ENCODE measurements at regions not wholly inside any gene's neighbourhood (a gene's known extent, or its start where the extent isn't known, plus 50 kb on each side); places are given as distances from the start of the nearest gene placed in this dataset.

DNA sequence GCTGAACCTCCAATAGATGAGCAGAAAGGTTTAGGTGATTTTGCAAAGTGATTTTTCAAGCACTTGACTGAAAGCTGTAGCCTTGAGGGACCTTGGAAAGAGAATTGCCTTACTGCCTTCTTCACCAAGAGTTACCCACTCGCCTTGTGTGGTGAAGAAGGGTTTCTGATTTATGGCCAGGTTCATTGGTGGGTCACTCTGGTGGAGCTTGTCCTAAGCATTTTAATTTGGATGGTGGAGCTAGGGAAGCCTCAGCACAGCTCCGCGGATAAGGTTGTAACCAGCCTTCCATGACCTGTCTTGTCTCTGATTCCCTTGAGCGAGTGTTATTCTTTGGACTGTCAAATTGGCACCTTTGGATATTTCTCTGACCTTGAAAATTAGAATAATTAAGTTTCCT is 226.4 kb downstream of the FAT3 start:
- TF ChIP-seq CTCF (IDR thresholded peaks at IDR 0.05; ENCODE audit: extremely low read depth, insufficient read depth, missing control alignments): no peak
- in situ Hi-C loops (cut with MboI; ENCODE audit: low pct_unique_long_range_greater_than_20kb, low sequenced_read_pairs, unreplicated experiment): no loop called here
- no peak for DNase-seq (ENCODE audit: low spot score)

GRCh38 chr11:92453055-92453454 is 228.4 kb downstream of the FAT3 start:
- in situ Hi-C loops (cut with MboI; ENCODE audit: low pct_unique_long_range_greater_than_20kb, low sequenced_read_pairs, unreplicated experiment): no loop called here
- DNase-seq (ENCODE audit: low spot score): no peak
- TF ChIP-seq CTCF (IDR thresholded peaks at IDR 0.05; ENCODE audit: extremely low read depth, insufficient read depth, missing control alignments): no peak

- in situ Hi-C loops (cut with MboI; ENCODE audit: low pct_unique_long_range_greater_than_20kb, low sequenced_read_pairs, unreplicated experiment): no loop called here
- no peak for DNase-seq (ENCODE audit: low spot score)
- no peak for TF ChIP-seq CTCF (IDR thresholded peaks at IDR 0.05; ENCODE audit: extremely low read depth, insufficient read depth, missing control alignments)
These were observed 230.7 kb downstream of the FAT3 start for GRCh38 chr11:92455210-92455790.

DNA sequence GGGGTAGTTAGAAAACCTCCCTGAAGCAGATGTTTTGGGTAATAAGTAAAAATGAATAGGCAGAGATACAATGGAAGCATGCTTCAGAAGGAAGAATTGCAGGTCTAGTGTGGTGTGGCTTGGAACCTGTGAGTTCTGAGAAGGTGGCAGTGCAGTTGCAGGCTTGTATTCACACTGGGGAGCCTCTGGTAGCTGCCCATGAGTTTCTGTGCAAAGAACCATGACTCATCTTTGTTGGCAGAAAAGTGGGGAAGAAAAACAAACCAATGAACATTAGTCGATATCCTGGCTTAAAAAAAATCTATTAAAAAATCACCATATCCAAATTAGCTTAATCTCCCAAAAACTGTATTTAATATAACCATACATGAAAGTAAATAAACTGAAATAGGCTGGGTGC is 232.6 kb downstream of the FAT3 start:
- in situ Hi-C loops (cut with MboI; ENCODE audit: low pct_unique_long_range_greater_than_20kb, low sequenced_read_pairs, unreplicated experiment): no loop called here
- DNase-seq (ENCODE audit: low spot score): no peak
- TF ChIP-seq CTCF (IDR thresholded peaks at IDR 0.05; ENCODE audit: extremely low read depth, insufficient read depth, missing control alignments): no peak

- in situ Hi-C loops (cut with MboI; ENCODE audit: low pct_unique_long_range_greater_than_20kb, low sequenced_read_pairs, unreplicated experiment): no loop called here
- no peak for TF ChIP-seq CTCF (IDR thresholded peaks at IDR 0.05; ENCODE audit: extremely low read depth, insufficient read depth, missing control alignments)
- no peak for DNase-seq (ENCODE audit: low spot score)
These were observed 233.9 kb downstream of the FAT3 start for GRCh38 chr11:92458486-92458885.

- no peak for DNase-seq (ENCODE audit: low spot score)
- no peak for TF ChIP-seq CTCF (IDR thresholded peaks at IDR 0.05; ENCODE audit: extremely low read depth, insufficient read depth, missing control alignments)
- in situ Hi-C loops (cut with MboI; ENCODE audit: low pct_unique_long_range_greater_than_20kb, low sequenced_read_pairs, unreplicated experiment): no loop called here
These were observed 235.6 kb downstream of the FAT3 start for GRCh38 chr11:92460213-92460612.

DNA sequence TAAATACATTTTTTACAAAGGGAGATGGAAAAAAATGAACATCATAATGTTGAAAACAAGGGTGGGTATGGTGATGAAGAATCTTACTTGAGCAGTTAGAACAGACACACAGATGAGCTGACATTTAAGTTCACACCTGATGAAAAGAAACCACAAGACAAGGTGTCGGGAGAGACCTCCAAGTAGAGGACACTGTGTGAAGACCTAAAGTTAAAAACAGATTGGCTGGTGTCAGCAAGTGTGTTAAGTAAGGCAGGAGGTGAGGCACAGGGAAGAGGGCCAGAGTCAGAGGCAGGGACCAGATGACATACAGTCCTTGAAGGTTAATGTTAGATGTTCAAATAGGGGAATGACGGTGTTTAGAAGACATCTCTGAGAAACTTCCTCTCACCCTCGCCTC is 236.8 kb downstream of the FAT3 start:
- in situ Hi-C loops (cut with MboI; ENCODE audit: low pct_unique_long_range_greater_than_20kb, low sequenced_read_pairs, unreplicated experiment): no loop called here
- TF ChIP-seq CTCF (IDR thresholded peaks at IDR 0.05; ENCODE audit: extremely low read depth, insufficient read depth, missing control alignments): no peak
- DNase-seq (ENCODE audit: low spot score): no peak
